ENCODE measurements at regions not wholly inside any gene's neighbourhood (a gene's known extent, or its start where the extent isn't known, plus 50 kb on each side); places are given as distances from the start of the nearest gene placed in this dataset.

- TF ChIP-seq CTCF (conservative IDR thresholded peaks at IDR 0.05; ENCODE audit: low read depth, low read length): no peak
- no peak for TF ChIP-seq EZH2 (IDR thresholded peaks at IDR 0.05; ENCODE audit: borderline replicate concordance, low read depth, low read length, poor library complexity, severe bottlenecking)
These were observed 50.2 kb upstream of the GMNC start for GRCh38 chr3:190912736-190913135.

Data from A673 (cell line).